Upper lobe of left lung (tissue), 4 donors: ENCODE measurements at regions not wholly inside any gene's neighbourhood (a gene's known extent, or its start where the extent isn't known, plus 50 kb on each side); places are given as distances from the start of the nearest gene placed in this dataset.

Experiments
- POLR2A ChIP-seq, 4 donors: fragments of 450-650 bp; IDR thresholded peaks; one replicate each; pipeline ENCODE4 v1.5.1; 2016 to 2017; ENCODE audit warnings: antibody characterized with exemption in 4 of 4, mild to moderate bottlenecking in 2 of 4
- TF ChIP-seq, protein P1 (sequence below), 6 experiments: fragments of 450-650 bp in 4 of 6; fragments of 200-600 bp in 2 of 6; sonication (generic) in 2 of 6; IDR thresholded peaks; one replicate each; pipeline ENCODE4 v1.5.1; 2016 to 2019; ENCODE audit warnings: antibody characterized with exemption in 6 of 6

DNA sequence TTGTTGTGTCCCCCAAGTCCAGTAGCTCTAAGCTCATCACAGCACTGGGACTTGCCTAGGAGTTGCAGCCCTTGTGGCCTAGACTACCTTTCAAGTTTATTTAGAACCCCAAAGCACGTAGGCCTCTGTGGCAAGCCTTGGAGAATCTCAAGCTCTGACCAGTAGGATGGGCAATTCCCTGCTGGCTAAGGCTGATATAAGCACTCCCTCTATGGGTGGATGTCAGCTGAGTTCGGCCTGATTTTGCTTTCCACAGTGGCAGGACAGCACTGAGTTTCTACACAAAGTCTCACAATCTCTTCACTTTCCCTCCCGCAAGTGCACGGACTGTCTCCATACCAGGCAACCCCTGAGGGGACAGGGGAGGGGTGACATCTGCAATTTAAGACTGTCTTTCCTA, 886.4 kb upstream of the LRRN3 start:
- TF ChIP-seq, protein P1, sequence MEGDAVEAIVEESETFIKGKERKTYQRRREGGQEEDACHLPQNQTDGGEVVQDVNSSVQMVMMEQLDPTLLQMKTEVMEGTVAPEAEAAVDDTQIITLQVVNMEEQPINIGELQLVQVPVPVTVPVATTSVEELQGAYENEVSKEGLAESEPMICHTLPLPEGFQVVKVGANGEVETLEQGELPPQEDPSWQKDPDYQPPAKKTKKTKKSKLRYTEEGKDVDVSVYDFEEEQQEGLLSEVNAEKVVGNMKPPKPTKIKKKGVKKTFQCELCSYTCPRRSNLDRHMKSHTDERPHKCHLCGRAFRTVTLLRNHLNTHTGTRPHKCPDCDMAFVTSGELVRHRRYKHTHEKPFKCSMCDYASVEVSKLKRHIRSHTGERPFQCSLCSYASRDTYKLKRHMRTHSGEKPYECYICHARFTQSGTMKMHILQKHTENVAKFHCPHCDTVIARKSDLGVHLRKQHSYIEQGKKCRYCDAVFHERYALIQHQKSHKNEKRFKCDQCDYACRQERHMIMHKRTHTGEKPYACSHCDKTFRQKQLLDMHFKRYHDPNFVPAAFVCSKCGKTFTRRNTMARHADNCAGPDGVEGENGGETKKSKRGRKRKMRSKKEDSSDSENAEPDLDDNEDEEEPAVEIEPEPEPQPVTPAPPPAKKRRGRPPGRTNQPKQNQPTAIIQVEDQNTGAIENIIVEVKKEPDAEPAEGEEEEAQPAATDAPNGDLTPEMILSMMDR (IDR thresholded peaks at IDR 0.05): no peak
- no peak for TF ChIP-seq POLR2A (IDR thresholded peaks at IDR 0.05)
